ENCODE measurements at regions not wholly inside any gene's neighbourhood (a gene's known extent, or its start where the extent isn't known, plus 50 kb on each side); places are given as distances from the start of the nearest gene placed in this dataset.

DNA sequence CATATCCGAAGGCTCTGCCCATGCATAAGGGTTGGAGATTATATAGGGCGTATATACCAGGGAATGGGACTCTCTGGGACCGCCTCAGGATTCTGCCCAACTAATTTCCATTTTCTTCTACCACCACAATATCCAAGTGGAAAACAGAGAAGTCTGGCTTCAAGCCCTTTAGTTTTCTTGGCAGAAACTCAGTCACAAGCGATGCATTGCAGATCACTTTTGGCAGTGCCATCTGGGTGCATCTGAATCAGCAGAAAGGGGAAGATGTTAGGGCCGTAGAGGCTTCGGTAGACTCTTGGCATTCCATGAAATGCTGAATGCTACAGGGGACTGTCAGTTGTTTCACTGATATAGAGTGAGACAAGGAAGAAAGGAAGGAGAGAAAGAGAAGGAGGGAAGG, 94.1 kb upstream of the FAM9B start:
- FAIRE-seq = no peak
- Histone ChIP-seq H3K4me2 (ENCODE audit: control insufficient read depth, insufficient read depth) (no peak overlapping the region), H3K79me2 (ENCODE audit: control insufficient read depth, insufficient read depth, low read length) (no peaks in the 10 kb centered on the region), H3K27ac (ENCODE audit: control insufficient read depth, insufficient read depth) (no peak overlapping the region), H3K9ac (ENCODE audit: control insufficient read depth, insufficient read depth, low read length) (no peak overlapping the region), H4K20me1 (ENCODE audit: control insufficient read depth, insufficient read depth) (no peaks in the 10 kb centered on the region), H3K36me3 (ENCODE audit: control insufficient read depth in 2 of 2, insufficient read depth in 2 of 2, low read length in 1 of 2) (no peaks in the 10 kb centered on the region), H3K9me3 (replicated peaks; ENCODE audit: control insufficient read depth, insufficient read depth, low read length) (no peaks in the 10 kb centered on the region), H2AFZ (ENCODE audit: control insufficient read depth, low read depth, low read length) (no peak overlapping the region), H3K27me3 (replicated peaks in 1 of 2; ENCODE audit: control insufficient read depth in 2 of 2, insufficient read depth in 2 of 2, low read length in 1 of 2) (no peaks in the 10 kb centered on the region), H3K4me3 (no peak overlapping the region), H3K4me1 (ENCODE audit: control insufficient read depth, insufficient read depth, low read length) (no peaks in the 10 kb centered on the region)
- BruUV-seq (replicated peaks) = no TSS peak
- no peak for DNase-seq (ENCODE audit: low read depth, low spot score)
- in situ Hi-C loops (cut with MboI) (no loop called here), intact Hi-C loops (cut with micrococcal nuclease; ENCODE audit: unreplicated experiment) (no loop called here)
- 28% methylated on average over 6 of the region's 6 CpGs for WGBS (ENCODE audit: insufficient coverage, insufficient replicate concordance, low lambda C conversion rate, missing lambda C conversion rate)
- no peak for ATAC-seq
- TF ChIP-seq, protein P1, sequence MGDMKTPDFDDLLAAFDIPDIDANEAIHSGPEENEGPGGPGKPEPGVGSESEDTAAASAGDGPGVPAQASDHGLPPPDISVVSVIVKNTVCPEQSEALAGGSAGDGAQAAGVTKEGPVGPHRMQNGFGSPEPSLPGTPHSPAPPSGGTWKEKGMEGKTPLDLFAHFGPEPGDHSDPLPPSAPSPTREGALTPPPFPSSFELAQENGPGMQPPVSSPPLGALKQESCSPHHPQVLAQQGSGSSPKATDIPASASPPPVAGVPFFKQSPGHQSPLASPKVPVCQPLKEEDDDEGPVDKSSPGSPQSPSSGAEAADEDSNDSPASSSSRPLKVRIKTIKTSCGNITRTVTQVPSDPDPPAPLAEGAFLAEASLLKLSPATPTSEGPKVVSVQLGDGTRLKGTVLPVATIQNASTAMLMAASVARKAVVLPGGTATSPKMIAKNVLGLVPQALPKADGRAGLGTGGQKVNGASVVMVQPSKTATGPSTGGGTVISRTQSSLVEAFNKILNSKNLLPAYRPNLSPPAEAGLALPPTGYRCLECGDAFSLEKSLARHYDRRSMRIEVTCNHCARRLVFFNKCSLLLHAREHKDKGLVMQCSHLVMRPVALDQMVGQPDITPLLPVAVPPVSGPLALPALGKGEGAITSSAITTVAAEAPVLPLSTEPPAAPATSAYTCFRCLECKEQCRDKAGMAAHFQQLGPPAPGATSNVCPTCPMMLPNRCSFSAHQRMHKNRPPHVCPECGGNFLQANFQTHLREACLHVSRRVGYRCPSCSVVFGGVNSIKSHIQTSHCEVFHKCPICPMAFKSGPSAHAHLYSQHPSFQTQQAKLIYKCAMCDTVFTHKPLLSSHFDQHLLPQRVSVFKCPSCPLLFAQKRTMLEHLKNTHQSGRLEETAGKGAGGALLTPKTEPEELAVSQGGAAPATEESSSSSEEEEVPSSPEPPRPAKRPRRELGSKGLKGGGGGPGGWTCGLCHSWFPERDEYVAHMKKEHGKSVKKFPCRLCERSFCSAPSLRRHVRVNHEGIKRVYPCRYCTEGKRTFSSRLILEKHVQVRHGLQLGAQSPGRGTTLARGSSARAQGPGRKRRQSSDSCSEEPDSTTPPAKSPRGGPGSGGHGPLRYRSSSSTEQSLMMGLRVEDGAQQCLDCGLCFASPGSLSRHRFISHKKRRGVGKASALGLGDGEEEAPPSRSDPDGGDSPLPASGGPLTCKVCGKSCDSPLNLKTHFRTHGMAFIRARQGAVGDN (IDR thresholded peaks at IDR 0.05) = no peak
- TF ChIP-seq CBFB (IDR thresholded peaks at IDR 0.05; ENCODE audit: low read depth) (no peak), SUPT20H (IDR thresholded peaks at IDR 0.05; ENCODE audit: borderline replicate concordance, control insufficient read depth, low read depth, low read length) (no peak), YY1 (IDR thresholded peaks at IDR 0.05; ENCODE audit: low read depth, low read length) (no peak), CHD4 (IDR thresholded peaks at IDR 0.05) (no peak), ASH2L (IDR thresholded peaks at IDR 0.05; ENCODE audit: borderline replicate concordance, low read depth) (no peak), ZNF217 (IDR thresholded peaks at IDR 0.05) (no peak), ZBED1 (IDR thresholded peaks at IDR 0.05; ENCODE audit: borderline replicate concordance) (no peak), BMI1 (IDR thresholded peaks at IDR 0.05; ENCODE audit: borderline replicate concordance) (no peak), NFYB (IDR thresholded peaks at IDR 0.05; ENCODE audit: insufficient read depth, low read depth, low read length) (no peak), RELA (IDR thresholded peaks at IDR 0.05; ENCODE audit: borderline replicate concordance, partially characterized antibody) (no peak), RAD21 (IDR thresholded peaks at IDR 0.05; ENCODE audit: insufficient read depth, low read depth, low read length) (no peak), BRCA1 (IDR thresholded peaks at IDR 0.05; ENCODE audit: low read depth, low read length) (no peak)
- TF ChIP-seq, protein P2, sequence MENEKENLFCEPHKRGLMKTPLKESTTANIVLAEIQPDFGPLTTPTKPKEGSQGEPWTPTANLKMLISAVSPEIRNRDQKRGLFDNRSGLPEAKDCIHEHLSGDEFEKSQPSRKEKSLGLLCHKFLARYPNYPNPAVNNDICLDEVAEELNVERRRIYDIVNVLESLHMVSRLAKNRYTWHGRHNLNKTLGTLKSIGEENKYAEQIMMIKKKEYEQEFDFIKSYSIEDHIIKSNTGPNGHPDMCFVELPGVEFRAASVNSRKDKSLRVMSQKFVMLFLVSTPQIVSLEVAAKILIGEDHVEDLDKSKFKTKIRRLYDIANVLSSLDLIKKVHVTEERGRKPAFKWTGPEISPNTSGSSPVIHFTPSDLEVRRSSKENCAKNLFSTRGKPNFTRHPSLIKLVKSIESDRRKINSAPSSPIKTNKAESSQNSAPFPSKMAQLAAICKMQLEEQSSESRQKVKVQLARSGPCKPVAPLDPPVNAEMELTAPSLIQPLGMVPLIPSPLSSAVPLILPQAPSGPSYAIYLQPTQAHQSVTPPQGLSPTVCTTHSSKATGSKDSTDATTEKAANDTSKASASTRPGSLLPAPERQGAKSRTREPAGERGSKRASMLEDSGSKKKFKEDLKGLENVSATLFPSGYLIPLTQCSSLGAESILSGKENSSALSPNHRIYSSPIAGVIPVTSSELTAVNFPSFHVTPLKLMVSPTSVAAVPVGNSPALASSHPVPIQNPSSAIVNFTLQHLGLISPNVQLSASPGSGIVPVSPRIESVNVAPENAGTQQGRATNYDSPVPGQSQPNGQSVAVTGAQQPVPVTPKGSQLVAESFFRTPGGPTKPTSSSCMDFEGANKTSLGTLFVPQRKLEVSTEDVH (IDR thresholded peaks at IDR 0.05; ENCODE audit: low read depth, partially characterized antibody) = no peak
- TF ChIP-seq, protein P3, sequence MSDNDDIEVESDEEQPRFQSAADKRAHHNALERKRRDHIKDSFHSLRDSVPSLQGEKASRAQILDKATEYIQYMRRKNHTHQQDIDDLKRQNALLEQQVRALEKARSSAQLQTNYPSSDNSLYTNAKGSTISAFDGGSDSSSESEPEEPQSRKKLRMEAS (IDR thresholded peaks at IDR 0.05; ENCODE audit: low read depth, low read length) = no peak
- ChIA-PET CTCF (no interaction called here), RAD21 (ENCODE audit: unreplicated experiment) (no interaction called here), SMC1A (ENCODE audit: uncharacterized antibody, unreplicated experiment) (no interaction called here), POLR2A (no interaction called here)

All from GM12878 (cell line).